ENCODE measurements at regions not wholly inside any gene's neighbourhood (a gene's known extent, or its start where the extent isn't known, plus 50 kb on each side); places are given as distances from the start of the nearest gene placed in this dataset.

- DNase-seq, result no peak
These were observed 164.6 kb upstream of the FGGY start for GRCh38 chr1:59132295-59132694.

GRCh38 chr1:59133997-59134396 is 162.9 kb upstream of the FGGY start:
- no peak for DNase-seq

- DNase-seq, result no peak
These were observed 161.1 kb upstream of the FGGY start for GRCh38 chr1:59135761-59136255.

GRCh38 chr1:59136541-59137275 is 160.2 kb upstream of the FGGY start:
- no peak for DNase-seq

GRCh38 chr1:59137276-59137615 is 159.6 kb upstream of the FGGY start:
- DNase-seq, result no peak

GRCh38 chr1:59137968-59138367 is 158.9 kb upstream of the FGGY start:
- no peak for DNase-seq

- DNase-seq, result no peak
These were observed 158.5 kb upstream of the FGGY start for GRCh38 chr1:59138402-59138801.

- no peak for DNase-seq
These were observed 157.5 kb upstream of the FGGY start for GRCh38 chr1:59139396-59139795.

GRCh38 chr1:59141267-59141863 is 155.5 kb upstream of the FGGY start:
- no peak for DNase-seq

- no peak for DNase-seq
These were observed 154.4 kb upstream of the FGGY start for GRCh38 chr1:59142311-59143132.

GRCh38 chr1:59143133-59143487 is 153.8 kb upstream of the FGGY start:
- DNase-seq, result peak; percentile 14

- DNase-seq, result no peak
These were observed 153.1 kb upstream of the FGGY start for GRCh38 chr1:59143811-59144210.

GRCh38 chr1:59144959-59145358 is 151.9 kb upstream of the FGGY start:
- no peak for DNase-seq

GRCh38 chr1:59146056-59146455 is 150.8 kb upstream of the FGGY start:
- DNase-seq, result no peak

GRCh38 chr1:59146651-59147358 is 150.1 kb upstream of the FGGY start:
- DNase-seq, result peak; percentile 16

GRCh38 chr1:59149435-59149834 is 147.5 kb upstream of the FGGY start:
- DNase-seq, result no peak

GRCh38 chr1:59150577-59151386 is 146.1 kb upstream of the FGGY start:
- peak; percentile 79 for DNase-seq

- no peak for DNase-seq
These were observed 145.5 kb upstream of the FGGY start for GRCh38 chr1:59151387-59151761.

GRCh38 chr1:59151860-59152259 is 145.0 kb upstream of the FGGY start:
- DNase-seq, result no peak

GRCh38 chr1:59152511-59152910 is 144.4 kb upstream of the FGGY start:
- DNase-seq, result no peak

GRCh38 chr1:59154401-59154800 is 142.5 kb upstream of the FGGY start:
- DNase-seq, result no peak

- DNase-seq, result no peak
These were observed 141.5 kb upstream of the FGGY start for GRCh38 chr1:59155351-59155750.
